ENCODE measurements at regions not wholly inside any gene's neighbourhood (a gene's known extent, or its start where the extent isn't known, plus 50 kb on each side); places are given as distances from the start of the nearest gene placed in this dataset.

DNA sequence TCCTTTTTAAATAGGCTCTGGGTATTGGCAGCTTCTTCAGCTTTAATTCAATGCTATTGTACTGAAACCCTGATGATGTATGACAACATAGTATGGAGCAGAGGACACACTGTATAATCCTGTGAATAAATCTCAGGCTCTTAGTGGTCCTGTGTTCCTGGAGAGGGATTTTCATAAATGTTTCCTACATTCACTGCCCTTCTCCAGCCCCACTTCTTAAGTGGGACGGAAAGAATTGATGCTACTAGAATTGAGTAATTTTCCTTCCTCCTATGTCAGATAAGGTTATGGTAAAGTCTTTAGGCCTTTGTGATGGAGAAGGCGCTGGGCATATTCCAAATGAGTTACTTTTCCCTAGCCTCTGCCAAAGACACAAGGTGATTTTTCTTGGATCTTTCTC is 779.4 kb downstream of the TNS3 start:
- DNase-seq, result no peak

DNA sequence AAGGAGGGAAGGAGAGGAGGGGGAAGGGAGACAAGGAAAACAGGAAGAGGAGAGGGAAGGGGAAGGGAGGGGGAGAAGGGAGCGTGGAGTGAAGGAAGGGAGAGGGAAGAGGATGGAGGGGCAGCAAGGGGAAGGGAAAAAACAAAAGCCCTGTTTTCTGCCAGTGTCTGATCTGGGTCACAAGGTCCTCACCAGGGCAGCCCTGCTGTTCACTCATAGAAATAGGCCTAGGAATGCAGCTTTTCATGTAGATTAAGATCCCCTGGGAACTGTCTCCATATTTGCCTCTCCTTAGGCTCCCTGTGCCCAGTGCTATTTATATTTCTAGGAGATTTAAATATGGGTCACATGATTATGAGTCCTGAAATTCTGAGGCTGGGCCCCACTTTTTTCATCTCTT is 790.7 kb downstream of the TNS3 start:
- no peak for DNase-seq

DNA sequence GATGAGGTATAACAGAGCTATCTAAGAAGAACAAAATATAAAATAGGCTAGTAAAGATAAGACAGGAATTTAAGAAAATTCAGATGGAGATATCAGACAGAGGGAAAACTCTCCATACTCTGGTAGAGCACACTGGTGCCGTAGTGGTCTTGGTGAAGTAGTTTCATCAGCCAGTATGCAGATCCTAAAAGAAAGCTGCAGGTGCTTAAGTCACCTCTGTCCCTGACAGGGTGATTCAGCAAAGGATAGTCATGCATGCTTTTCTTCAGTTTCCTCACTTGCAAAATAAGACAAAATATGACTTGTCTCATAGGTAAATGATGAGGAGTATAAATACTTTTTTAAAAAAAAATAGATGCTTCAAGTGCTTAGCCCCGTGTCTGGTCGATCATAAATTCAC is 794.9 kb downstream of the TNS3 start:
- DNase-seq, result no peak

DNA sequence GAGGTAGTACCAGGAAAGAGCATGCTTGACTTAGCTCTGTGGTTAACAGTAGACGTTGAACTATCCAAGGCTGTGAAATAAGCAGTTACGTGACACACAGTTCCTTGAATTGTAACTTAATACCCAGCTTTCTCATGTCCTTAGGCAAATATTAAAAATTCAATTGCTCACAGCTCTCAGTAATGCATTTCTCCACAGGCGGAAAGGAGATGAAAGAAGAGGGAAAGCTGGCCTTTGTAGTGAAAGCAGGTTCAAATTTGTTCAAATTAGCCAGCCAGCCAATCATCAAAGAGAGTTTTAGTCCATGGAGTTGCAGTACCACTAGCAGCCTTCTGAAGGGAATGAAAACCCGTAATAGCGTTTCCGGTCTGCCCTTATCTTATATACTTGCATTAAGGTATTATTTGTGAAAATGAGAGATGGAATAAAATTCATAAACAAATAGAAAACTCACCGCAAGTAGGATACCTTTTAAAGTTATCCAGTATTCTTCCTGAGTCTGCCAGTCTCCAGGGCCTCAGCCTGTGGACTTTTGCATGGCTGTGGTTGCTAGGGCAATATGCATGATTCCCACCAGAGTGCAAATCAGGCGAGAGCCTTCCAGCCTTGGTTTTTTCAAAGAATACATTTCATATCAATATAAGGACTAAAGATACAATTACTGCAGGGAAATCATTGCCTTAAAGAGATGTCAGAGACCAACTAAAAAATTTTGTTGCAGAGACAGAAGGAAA is 795.5 kb downstream of the TNS3 start:
- DNase-seq, result no peak

DNA sequence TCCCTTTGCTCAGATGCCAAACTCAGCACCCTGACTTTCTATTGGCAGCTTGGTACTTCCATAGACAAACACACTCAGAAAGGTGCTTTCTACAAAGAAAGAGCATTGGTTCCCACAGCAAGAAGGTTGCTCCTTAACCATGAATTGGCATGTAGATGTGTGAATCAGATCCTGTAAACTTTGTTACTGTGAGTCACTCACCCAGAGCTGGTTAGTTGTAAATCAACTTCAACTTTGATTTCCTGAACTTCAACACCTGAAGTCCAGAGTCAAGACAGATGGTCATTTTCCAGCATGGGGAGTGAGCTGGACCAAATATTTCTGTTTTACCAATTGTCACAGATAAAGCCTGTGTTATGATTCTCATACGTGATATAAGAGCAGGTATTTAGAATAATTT is 797.2 kb downstream of the TNS3 start:
- no peak for DNase-seq

DNA sequence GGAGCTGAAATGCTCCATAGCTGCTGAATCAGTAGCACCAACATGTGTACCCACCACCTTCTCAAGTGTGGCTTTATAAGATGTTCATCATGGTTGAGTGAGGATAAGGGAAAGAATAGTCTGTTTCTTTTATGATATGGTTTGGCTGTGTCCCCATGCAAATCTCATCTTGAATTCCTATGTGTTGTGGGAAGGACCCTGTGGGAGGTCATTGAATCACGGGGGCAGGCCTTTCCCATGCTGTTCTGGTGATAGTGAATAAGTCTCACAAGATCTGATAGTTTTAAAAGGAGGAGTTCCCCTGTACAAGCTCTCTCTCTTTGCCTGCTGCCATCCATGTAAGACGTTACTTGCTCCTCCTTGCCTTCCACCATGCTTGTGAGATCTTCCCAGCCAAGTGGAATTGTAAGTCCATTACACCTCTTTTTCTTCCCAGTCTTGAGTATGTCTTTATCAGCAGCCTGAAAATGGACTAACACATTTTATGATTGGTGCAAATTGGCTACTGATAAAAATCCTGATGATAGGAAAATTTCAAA is 799.9 kb downstream of the TNS3 start:
- no peak for DNase-seq

DNA sequence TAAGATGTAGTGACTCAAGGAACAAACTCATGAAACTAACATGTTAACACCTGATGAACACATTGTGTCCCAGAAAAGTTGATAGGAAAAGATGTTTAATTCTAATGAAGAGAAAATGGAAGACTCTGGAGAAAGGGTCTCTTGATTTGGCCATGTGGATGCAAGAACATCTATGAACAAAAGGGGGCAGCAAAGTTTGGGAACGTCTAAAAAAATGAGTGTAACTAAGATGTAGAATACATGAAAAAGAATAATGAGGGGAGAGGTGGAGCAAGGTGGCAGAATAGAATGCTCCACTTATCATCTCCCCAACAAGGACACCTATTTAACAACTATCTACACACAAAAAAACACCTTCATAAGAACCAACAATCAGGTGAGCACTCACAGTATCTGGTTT is 805.1 kb downstream of the TNS3 start:
- DNase-seq, result no peak

DNA sequence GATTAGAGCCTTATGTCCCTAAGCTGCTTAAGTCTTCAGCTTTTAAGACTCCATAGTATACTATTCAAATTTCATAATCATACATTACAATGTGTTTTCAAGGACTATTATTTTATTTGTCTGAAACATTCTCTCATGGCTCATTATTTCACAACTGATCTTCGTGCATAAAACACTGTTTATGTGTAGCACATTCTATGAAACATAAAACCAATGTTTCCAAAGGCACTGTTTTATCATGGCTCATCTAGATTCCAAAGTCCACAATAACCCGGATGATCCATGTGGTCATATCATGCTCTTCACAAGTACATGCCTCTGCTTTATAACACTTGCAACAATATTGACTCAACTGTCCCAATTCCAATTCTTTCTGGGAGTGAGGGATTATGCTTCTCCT is 806.1 kb downstream of the TNS3 start:
- no peak for DNase-seq

DNA sequence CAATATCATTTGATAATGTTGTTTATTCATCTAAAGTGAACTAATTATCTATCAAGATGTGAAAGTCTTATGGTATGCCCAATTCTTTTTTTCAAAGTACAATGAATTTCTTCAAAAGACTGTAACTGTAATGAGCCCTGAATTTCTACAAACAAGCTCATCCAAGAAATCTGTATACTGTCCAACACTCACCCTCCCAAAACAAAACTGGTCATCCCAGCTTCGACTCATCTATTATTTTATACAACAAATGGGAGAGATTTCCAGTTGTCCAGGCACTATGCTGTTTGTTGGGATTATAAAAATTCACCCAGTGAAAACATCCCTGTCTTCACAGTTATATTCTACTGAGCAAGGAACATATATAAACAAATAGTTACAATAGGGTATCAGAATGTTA is 806.9 kb downstream of the TNS3 start:
- DNase-seq, result no peak

DNA sequence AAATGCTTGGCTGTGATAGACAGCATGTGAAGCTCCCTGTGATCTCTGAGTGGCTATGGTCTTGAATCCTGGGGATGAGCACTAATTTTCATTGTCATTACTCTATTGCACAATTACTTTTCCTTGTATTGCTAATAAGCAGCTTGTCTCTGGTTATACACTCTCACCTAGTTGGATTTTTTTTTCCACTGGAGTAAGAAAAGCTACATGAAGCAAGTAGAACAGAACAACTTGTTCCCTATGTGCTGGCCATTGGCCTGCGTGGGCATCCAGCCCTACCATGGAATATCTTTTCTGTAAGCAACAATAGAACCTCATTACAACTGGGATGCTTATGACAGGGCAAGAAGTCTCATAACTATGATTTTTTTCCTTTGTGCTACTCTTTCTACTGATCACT is 807.4 kb downstream of the TNS3 start:
- no peak for DNase-seq

DNA sequence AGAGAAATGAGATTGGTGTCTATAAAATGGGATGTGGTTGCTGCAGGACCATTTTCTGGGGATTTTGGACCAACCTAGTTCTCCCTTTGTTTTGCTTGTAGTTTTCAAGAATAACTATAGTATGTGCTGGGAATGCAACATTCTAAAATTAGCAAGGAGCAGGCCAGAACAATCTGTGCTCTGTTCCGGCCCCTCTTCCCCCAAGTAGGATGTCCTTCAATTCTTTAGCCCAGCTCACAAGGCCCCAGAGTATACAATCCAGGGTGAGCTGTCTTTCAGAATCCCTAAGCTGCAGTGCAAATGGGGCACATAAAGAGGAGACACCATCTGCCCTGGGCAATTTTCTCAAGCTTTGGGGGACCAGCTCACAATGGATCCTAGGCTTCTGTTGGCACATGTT is 809.1 kb downstream of the TNS3 start:
- DNase-seq, result no peak

DNA sequence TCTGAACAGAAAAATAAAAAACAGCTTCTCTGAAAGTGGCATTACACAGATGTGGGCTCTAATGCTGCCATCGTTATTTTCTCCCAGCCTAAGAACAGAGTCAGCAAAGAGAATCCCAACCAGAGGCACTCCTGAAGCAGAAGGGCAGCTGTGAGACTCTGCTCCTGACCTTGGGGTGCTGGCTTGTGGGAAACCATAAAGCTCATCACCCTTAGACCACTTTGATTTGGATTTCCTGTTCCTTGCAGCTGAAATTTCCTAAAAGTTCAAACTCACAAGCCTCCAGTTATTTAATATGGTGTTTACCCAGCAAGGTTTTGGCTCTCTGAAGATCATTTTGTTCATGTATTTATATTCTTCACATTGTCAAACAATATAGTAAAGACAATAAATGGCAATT is 814.8 kb downstream of the TNS3 start:
- DNase-seq, result no peak

DNA sequence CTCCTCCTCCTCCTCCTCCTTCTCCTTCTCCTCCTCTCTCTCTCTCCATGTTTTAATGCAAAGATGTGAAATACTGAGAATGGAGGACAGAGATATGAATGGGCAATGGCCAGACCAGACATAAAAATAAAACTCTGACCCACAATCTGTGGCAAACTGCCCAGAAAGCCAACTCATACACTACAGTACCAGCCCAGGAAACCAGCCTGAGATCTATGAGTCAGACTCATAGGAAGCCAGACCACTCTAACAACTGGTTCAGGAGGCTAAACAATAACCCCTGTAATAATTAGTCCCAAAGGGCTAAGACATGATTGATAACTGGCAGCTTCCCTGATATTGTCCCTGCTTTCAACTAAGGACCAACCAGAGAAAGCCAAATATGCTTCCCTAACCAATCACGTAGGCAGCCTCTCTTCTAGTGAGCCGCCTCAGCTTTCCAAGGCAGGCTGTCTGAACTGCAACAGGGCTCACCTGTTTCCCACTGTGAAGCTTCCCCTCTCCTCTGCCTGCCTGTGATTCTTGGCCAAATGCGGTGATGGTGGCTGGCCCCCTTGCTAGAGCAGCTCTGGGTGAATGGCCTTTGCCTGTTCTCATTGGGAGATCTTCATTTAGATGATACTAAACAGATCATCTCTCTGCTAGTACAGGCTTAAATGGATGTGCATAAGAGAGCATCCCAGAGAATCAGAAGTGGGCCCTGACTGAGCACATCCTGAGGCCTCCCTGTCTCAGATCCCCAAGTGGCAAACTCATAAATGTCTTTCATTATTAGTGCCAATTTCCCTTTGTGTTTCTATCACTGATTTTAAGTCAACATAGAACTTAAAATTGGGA is 817.6 kb downstream of the TNS3 start:
- DNase-seq, result no peak

DNA sequence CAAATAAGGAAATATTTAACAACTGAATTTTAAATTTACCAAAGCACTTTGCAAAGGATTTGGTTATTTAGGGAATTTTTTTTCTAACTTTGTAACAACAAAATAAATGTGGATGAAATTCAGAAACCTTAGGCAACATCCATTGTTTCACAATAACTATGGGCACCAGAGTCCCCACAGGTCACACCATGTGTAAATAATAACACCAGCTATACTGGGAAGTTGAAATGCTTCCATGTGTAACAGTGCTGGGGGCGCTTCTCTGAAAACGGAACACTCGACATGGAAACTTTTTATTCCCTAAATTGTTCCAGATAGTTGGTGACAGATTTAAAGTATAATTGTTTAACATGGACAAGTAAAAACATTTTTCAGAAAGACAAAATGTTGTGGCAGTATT is 818.6 kb downstream of the TNS3 start:
- no peak for DNase-seq

DNA sequence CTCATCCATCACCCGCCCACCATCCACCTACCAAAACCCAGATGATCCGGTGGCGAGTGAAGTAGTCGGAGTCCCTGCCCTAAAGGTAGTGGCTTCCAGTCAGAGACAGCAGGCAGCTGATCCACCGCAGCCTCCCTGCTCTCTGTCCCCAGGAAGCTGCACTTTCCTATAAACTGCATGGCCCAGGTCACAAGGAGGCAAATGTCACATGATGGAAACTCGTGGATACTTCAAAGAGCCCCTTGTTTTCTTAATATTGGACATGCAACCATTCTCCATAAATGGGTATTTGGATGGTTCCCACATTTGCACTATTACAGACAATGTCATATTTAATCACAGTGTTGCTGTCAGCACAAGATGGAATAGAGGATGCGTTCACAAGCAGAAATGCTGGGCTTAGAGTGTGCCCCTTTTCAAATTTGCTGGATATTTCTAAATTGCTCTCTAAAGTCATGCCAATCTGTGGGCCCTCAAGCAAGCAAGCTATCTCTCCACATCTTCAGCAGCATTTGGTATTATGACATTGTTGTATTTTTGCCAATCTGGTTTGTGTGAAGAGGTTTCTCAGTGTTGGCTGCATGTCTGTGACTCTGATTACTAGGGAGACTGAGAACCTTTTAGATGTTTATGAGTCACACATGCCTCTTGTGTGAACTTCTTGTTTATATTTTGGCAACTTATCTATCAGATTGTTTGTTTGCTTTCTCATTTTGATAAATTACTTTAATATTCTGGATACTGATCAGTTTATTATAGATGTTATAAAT is 822.0 kb downstream of the TNS3 start:
- DNase-seq, result no peak

DNA sequence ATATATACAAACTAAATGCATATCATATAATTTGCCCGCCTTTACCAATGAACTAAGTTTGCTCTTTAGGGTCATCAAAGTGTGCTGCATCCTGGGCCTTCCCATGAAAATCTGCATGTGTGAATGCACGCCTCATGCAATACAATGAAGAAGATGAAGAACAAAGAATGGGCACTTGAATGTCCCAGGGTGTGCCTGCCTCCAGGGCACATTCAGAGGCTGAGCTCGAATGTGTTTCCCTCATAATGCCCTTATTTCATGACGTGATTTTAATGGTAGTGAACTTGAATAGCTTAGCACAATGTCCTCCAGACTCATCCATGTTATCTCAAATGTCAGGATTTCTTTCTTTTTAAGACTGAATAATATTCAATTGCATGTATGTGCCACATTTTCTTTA is 824.9 kb downstream of the TNS3 start:
- no peak for DNase-seq

DNA sequence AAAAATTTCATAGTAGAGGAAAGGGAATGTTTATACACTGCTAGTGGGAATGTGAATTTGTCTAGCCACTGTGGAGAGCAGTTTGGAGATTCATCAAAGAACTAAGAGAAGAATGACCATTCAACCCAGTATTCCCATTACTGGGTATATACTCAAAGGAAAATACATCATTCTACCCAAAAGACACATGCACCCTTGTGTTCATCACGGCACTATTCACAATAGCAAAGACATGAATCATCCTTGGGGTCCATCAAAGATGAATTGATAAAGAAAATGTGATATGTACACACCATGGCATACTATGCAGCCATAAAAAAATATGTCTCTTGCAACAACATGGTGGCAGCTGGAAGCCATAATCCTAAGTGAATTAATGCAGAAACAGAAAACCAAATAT is 825.7 kb downstream of the TNS3 start:
- DNase-seq, result no peak

DNA sequence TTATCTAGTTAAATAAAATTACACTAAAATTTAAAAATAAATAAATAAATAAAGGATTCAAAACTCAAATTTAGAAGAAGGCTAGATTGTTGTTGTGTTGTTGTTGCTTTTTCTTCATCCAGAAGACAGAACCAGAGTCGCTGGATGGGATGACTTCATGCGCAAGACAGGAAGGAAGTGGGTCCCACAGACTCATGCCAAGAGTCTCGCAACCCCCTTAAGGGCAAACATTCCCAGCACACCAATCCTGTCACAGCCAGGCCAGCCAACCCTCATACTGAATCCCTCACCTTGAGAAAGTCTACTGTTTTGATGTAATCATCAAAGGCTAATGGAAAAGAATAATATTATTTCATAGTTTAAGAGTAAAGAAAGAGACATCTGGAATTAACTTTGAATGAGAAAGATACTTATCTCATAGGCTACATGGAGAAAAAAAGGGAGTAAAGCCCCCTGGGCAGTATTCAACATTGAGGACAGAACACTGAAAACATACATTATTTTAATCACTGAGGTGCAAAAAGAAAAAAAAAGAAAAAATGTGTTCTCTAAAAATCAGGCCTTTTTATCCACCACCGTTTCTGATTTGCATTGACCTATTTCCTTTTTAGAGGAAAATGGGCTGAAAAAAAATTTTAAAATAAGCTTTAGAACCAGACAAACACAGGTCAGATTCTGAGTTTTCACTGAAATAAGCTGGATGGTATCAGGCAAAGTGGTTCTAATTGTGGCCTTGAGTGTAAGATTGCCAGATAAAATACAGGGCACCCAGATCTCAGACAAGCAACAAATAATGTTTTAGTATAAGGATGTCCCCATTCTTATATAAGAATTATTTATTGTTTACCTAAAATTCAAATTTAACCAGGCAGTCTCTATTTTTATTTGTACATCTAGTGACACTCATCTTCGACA is 826.5 kb downstream of the TNS3 start:
- DNase-seq, result no peak

DNA sequence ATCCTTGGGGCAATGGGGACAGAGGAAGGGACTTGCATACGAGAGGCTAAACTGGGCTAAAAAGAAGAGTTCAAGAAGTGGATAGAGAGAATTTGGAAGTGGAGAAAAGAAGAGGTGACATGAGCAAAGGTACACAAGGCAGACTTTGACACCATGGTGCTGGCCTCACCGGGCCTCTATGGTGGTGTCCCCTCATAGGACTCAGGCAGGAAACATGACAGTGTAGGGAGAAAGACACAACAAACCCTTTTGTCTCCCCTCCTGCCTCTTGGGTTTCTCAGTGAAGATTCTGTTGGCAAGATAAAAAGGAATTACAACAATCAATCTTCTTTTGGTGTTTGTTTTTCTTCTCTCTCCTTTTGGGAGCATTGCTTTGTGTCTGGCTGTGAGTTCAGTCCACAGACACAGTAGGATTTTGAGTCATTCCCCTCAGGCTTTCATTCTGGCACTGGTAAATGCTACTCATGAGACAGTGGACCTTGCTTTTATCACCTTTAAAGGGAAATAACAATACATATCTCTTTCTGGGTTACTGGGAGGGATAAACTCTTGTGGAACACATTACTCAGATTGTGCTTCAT is 827.7 kb downstream of the TNS3 start:
- DNase-seq, result no peak

DNA sequence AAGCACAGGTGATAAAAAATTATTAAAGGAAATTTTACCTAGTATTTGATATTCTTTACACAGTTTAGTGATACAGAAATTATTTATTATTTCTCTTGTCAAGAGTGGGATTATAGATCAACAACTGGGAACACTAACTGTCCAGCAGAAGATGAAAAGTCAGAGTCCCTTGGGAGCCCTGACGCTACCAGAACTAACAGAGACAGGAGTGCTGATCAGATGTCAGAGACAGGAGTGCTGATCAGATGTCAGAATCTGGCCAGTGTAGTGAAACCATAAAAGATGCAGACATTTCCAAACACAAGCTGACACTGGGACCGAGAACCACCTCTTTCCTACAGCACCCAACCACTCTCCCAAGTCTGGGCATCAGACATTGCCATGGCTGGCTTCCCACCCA is 828.2 kb downstream of the TNS3 start:
- DNase-seq, result no peak

DNA sequence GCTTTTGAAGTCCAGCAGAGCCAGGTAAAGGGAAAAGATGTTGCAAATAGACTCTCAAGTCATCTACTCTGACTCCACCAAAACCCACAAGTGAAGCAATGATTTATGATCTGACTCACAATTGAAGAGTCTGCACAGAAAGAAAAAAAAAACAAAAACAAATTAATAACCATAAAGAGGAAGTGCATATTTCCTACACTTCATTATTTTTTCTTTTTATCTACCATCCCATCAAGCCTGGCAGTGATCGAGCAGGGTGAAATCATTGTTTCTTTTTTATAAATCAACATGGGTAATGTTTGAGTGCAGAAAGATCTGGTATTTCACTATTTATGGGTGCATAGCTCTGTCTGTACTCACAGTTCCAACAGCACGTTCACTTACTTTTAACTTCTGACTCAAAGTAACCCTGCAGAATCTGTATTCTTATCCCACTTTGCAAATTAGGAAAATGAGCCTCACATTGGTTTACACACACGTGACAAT is 829.0 kb downstream of the TNS3 start:
- DNase-seq, result no peak
